Body of pancreas (tissue), 4 donors: ENCODE measurements at regions not wholly inside any gene's neighbourhood (a gene's known extent, or its start where the extent isn't known, plus 50 kb on each side); places are given as distances from the start of the nearest gene placed in this dataset.

Source experiments
- ATAC-seq: fragments of 150-250 bp; one replicate; pipeline ENCODE4 v1.9.1; 2016
- DNase-seq, 4 donors: peaks; one replicate each; pipeline ENCODE4 v3.0.0-alpha.2; 2019
- H3K27ac ChIP-seq, 4 donors: fragments of 200-600 bp; sonication (generic); 1 replicate in 3 of 4; 2 replicates in 1 of 4; pipeline versions ENCODE4 v1.5.1 to v1.6.1; 2016 to 2019; ENCODE audit warnings: mild to moderate bottlenecking in 1 of 4, mixed read lengths in 1 of 4, moderate library complexity in 1 of 4
- H3K27me3 ChIP-seq, 2 donors: fragments of 200-600 bp; sonication (generic); one replicate each; pipeline ENCODE4 v1.6.0; 2016; ENCODE audit warnings: mild to moderate bottlenecking in 1 of 2
- H3K36me3 ChIP-seq, 2 donors: fragments of 200-600 bp; sonication (generic); replicated peaks in 1 of 2; 2 replicates each; pipeline ENCODE4 v1.5.1; 2016; ENCODE audit warnings: low read depth in 2 of 2; ENCODE audit not compliant: insufficient read depth in 1 of 2
- H3K4me1 ChIP-seq: fragments of 200-600 bp; sonication (generic); one replicate; pipeline ENCODE4 v1.6.0; 2016
- H3K4me3 ChIP-seq, 2 donors: fragments of 200-600 bp; sonication (generic); 1 replicate in 1 of 2; 2 replicates in 1 of 2; pipeline ENCODE4 v1.5.1; 2016 to 2019
- H3K9me3 ChIP-seq, 3 donors: fragments of 200-600 bp; sonication (generic); 1 replicate in 2 of 3; 2 replicates in 1 of 3; pipeline ENCODE4 v1.5.1; 2016
- CTCF ChIP-seq, 7 experiments: fragments of 450-650 bp in 4 of 7; fragments of 200-600 bp in 3 of 7; sonication (generic) in 3 of 7; IDR thresholded peaks; one replicate each; pipeline ENCODE4 v1.5.1; 2016 to 2019; ENCODE audit warnings: antibody characterized with exemption in 7 of 7
- POLR2A ChIP-seq, 3 donors: fragments of 450-650 bp; IDR thresholded peaks; one replicate each; pipeline ENCODE4 v1.6.1; 2016; ENCODE audit warnings: antibody characterized with exemption in 3 of 3, mild to moderate bottlenecking in 2 of 3
- WGBS, 2 donors: methylation state at CpG; one replicate each; pipeline ENCODE4 v1.1.5; 2017; 5-methylcytosine and 5-hydroxymethylcytosine counted together
- intact Hi-C: fragments of 100-400 bp; cut with DNase I; formaldehyde crosslinking; loops from one replicate; pipeline ENCODE4 v1.15.1; 2023

GRCh38 chr4:33323393-33323792 is 2603.2 kb downstream of the PCDH7 start:
- WGBS, 2 donors = 34 to 52% methylated on average over 1 of the region's 1 CpG
- no peak for ATAC-seq

GRCh38 chr4:33334416-33334815 is 2614.2 kb downstream of the PCDH7 start:
- Histone ChIP-seq H3K4me1 (no peaks in the 10 kb centered on the region), H3K4me3 (no peak overlapping the region), H3K9me3 (peaks cover 0 to 14% (median 0%) of the 10 kb centered on the region in 3 donors), H3K27ac (no peak overlapping the region), H3K27me3 (no peaks in the 10 kb centered on the region), H3K36me3 (no peaks in the 10 kb centered on the region)
- no peak for ATAC-seq
- intact Hi-C loops = no loop called here
- no peak for TF ChIP-seq POLR2A (IDR thresholded peaks at IDR 0.05)
- no peak for TF ChIP-seq CTCF (IDR thresholded peaks at IDR 0.05)
- 43 to 54% methylated on average over 2 of the region's 2 CpGs for WGBS, 2 donors
- DNase-seq = no peak

More at GRCh38 chr4:33323393-33323792, 2603.2 kb downstream of the PCDH7 start:
- no peak overlapping the region for H3K4me3 ChIP-seq
- H3K27me3 ChIP-seq = no peaks in the 10 kb centered on the region
- no peak overlapping the region for H3K27ac ChIP-seq
- intact Hi-C loops = no loop called here
- no peaks in the 10 kb centered on the region for H3K4me1 ChIP-seq
- no peak for DNase-seq
- TF ChIP-seq CTCF (IDR thresholded peaks at IDR 0.05) = no peak
- TF ChIP-seq POLR2A (IDR thresholded peaks at IDR 0.05) = no peak
- no peaks in the 10 kb centered on the region for H3K36me3 ChIP-seq
- no peaks in the 10 kb centered on the region for H3K9me3 ChIP-seq

GRCh38 chr4:33339762-33340161 is 2619.6 kb downstream of the PCDH7 start:
- Histone ChIP-seq H3K27me3 (no peaks in the 10 kb centered on the region), H3K27ac (no peak overlapping the region), H3K4me3 (no peak overlapping the region), H3K4me1 (no peaks in the 10 kb centered on the region), H3K36me3 (no peaks in the 10 kb centered on the region), H3K9me3 (no peaks in the 10 kb centered on the region)
- TF ChIP-seq POLR2A (IDR thresholded peaks at IDR 0.05) (no peak), CTCF (IDR thresholded peaks at IDR 0.05) (no peak)
- no peak for DNase-seq
- intact Hi-C loops = no loop called here
- ATAC-seq = no peak
- 51 to 63% methylated on average over 3 of the region's 3 CpGs for WGBS, 2 donors

- no peak for DNase-seq
These were observed 2620.0 kb downstream of the PCDH7 start for GRCh38 chr4:33340168-33340567.

More at GRCh38 chr4:33340168-33340567, 2620.0 kb downstream of the PCDH7 start:
- no peak for TF ChIP-seq POLR2A (IDR thresholded peaks at IDR 0.05)
- TF ChIP-seq CTCF (IDR thresholded peaks at IDR 0.05) = no peak
- Histone ChIP-seq H3K4me3 (no peak overlapping the region), H3K27me3 (no peaks in the 10 kb centered on the region), H3K36me3 (no peaks in the 10 kb centered on the region), H3K27ac (no peak overlapping the region), H3K4me1 (no peaks in the 10 kb centered on the region), H3K9me3 (no peaks in the 10 kb centered on the region)
- 57 to 72% methylated on average over 5 of the region's 5 CpGs for WGBS, 2 donors
- ATAC-seq = no peak
- intact Hi-C loops = no loop called here
